PC-9 (cell line): ENCODE measurements at regions not wholly inside any gene's neighbourhood (a gene's known extent, or its start where the extent isn't known, plus 50 kb on each side); places are given as distances from the start of the nearest gene placed in this dataset.

Experiments used
- CTCF ChIP-seq: fragments of 200-600 bp; sonication (generic); conservative IDR thresholded peaks from 2 replicates; pipeline ENCODE4 v1.6.1; 2017; ENCODE audit warnings: mixed run types, antibody characterized with exemption, mild to moderate bottlenecking, moderate library complexity
- EZH2 ChIP-seq: fragments of 200-600 bp; sonication (generic); IDR thresholded peaks from 2 replicates; pipeline ENCODE4 v1.8.0; 2017; ENCODE audit warnings: antibody characterized with exemption, low read depth

GRCh38 chr15:47844437-47844836, 127.1 kb downstream of the SEMA6D start:
- TF ChIP-seq CTCF (no peak), EZH2 (no peak)
